Endothelial cell of umbilical vein (primary cell): ENCODE measurements at regions not wholly inside any gene's neighbourhood (a gene's known extent, or its start where the extent isn't known, plus 50 kb on each side); places are given as distances from the start of the nearest gene placed in this dataset.

Source experiments
- BruUV-seq: library from RNA; stranded (reverse); fragments of 400-500 nt; replicated peaks from 2 replicates; lab custom pipeline; 2021; lab: Mats Ljungman, UMichigan
- CTCF ChIA-PET: fragments of 300-600, 350-600 bp; sonication (Branson Sonifier 250); formaldehyde crosslinking; loops from one replicate; lab custom pipeline; 2021; ENCODE audit warnings: antibody characterized with exemption, inconsistent platforms; lab: Charles Lee
- POLR2A ChIA-PET: fragments of 300-600, 350-600 bp; sonication (Branson Sonifier 250); formaldehyde crosslinking; loops from one replicate; lab custom pipeline; 2021; ENCODE audit warnings: antibody characterized with exemption, inconsistent platforms; lab: Charles Lee
- DNase-seq: peaks from one replicate; pipeline ENCODE4 v3.0.0-alpha.2; 2011; ENCODE audit warnings: low read depth, low spot score
- FAIRE-seq: peaks from 2 replicates; lab custom pipeline; 2011; peaks lifted over from hg19 to GRCh38; lab: Jason Lieb, UNC
- H2AFZ ChIP-seq: 2 replicates; pipeline ENCODE4 v1.6.0; 2012; ENCODE audit warnings: low read depth, low read length, control low read depth, inconsistent platforms
- H3K27ac ChIP-seq: 2 replicates; pipeline ENCODE4 v1.5.1; 2011; ENCODE audit warnings: low read depth, mild to moderate bottlenecking, control low read depth, low read length, moderate library complexity; ENCODE audit not compliant: insufficient read depth
- H3K27me3 ChIP-seq, 2 experiments: 2 replicates each; pipeline versions ENCODE4 v1.6.0 to v1.6.1; 2011; ENCODE audit warnings: low read length in 2 of 2, mixed read lengths in 1 of 2; ENCODE audit not compliant: control insufficient read depth in 2 of 2, insufficient read depth in 2 of 2
- H3K36me3 ChIP-seq, 2 experiments: 2 replicates in 1 of 2; 3 replicates in 1 of 2; pipeline ENCODE4 v1.5.1; 2011; ENCODE audit warnings: low read length in 2 of 2, mild to moderate bottlenecking in 1 of 2, moderate library complexity in 1 of 2; ENCODE audit not compliant: control insufficient read depth in 2 of 2, insufficient read depth in 2 of 2; ENCODE audit errors: extremely low read depth in 1 of 2
- H3K4me1 ChIP-seq: 3 replicates; pipeline ENCODE4 v1.5.1; 2011; ENCODE audit warnings: mild to moderate bottlenecking, low read length; ENCODE audit not compliant: control insufficient read depth, insufficient read depth; ENCODE audit errors: extremely low read depth
- H3K4me2 ChIP-seq: 2 replicates; pipeline ENCODE4 v1.6.1; 2011; ENCODE audit warnings: low read length, control low read depth, mixed read lengths; ENCODE audit not compliant: insufficient read depth
- H3K4me3 ChIP-seq, 3 experiments: fragments of 200-600 bp in 1 of 3; sonication (generic), shearing (Covaris generic) in 1 of 3; replicated peaks in 1 of 3; 2 replicates each; pipeline ENCODE4 v1.5.1; 2011 to 2016; ENCODE audit warnings: control low read depth in 3 of 3, low read length in 3 of 3, mild to moderate bottlenecking in 2 of 3, inconsistent platforms in 1 of 3, low read depth in 1 of 3, moderate library complexity in 1 of 3; ENCODE audit not compliant: insufficient read depth in 1 of 3
- H3K79me2 ChIP-seq: 2 replicates; pipeline ENCODE4 v1.6.0; 2012; ENCODE audit warnings: low read length, inconsistent platforms; ENCODE audit not compliant: control insufficient read depth, insufficient read depth
- H3K9ac ChIP-seq: replicated peaks from 2 replicates; pipeline ENCODE3; 2011; ENCODE audit warnings: low read length, control low read depth; ENCODE audit not compliant: insufficient read depth; ENCODE audit errors: extremely low read depth
- H3K9me1 ChIP-seq: replicated peaks from 3 replicates; pipeline ENCODE4 v1.6.0; 2011; ENCODE audit warnings: mild to moderate bottlenecking, low read length; ENCODE audit not compliant: control insufficient read depth, insufficient read depth; ENCODE audit errors: extremely low read depth
- H3K9me3 ChIP-seq: replicated peaks from 2 replicates; pipeline ENCODE4 v1.5.1; 2012; ENCODE audit warnings: low read length, inconsistent platforms; ENCODE audit not compliant: control insufficient read depth, insufficient read depth
- H4K20me1 ChIP-seq: replicated peaks from 2 replicates; pipeline ENCODE3; 2011; ENCODE audit warnings: mild to moderate bottlenecking, low read length; ENCODE audit not compliant: control insufficient read depth, insufficient read depth; ENCODE audit errors: extremely low read depth
- EZH2 ChIP-seq: IDR thresholded peaks from 2 replicates; pipeline ENCODE4 v1.6.1; 2012; ENCODE audit warnings: borderline replicate concordance, low read depth, mild to moderate bottlenecking, moderate library complexity, low read length, inconsistent platforms; ENCODE audit not compliant: severe bottlenecking
- FOS ChIP-seq: IDR thresholded peaks from 2 replicates; pipeline ENCODE4 v1.6.1; 2011; ENCODE audit warnings: mild to moderate bottlenecking, low read length, moderate library complexity, borderline replicate concordance; ENCODE audit not compliant: insufficient read depth
- GATA2 ChIP-seq: IDR thresholded peaks from 2 replicates; pipeline ENCODE4 v1.7.0; 2011; ENCODE audit warnings: low read depth, mild to moderate bottlenecking, moderate library complexity, mixed read lengths, low read length; ENCODE audit not compliant: insufficient read length, insufficient read depth
- JUN ChIP-seq: IDR thresholded peaks from 2 replicates; pipeline ENCODE4 v1.6.1; 2011; ENCODE audit warnings: borderline replicate concordance, low read depth; ENCODE audit not compliant: insufficient read length, insufficient read depth
- MYC ChIP-seq: IDR thresholded peaks from one replicate; pipeline ENCODE4 v1.6.1; 2011; ENCODE audit warnings: mild to moderate bottlenecking, low read depth, low read length
- POLR2A ChIP-seq: IDR thresholded peaks from 2 replicates; pipeline ENCODE4 v1.6.1; 2012; ENCODE audit warnings: low read depth, mild to moderate bottlenecking, control low read depth, low read length
- POLR2AphosphoS5 ChIP-seq: IDR thresholded peaks from 2 replicates; pipeline ENCODE4 v1.6.1; 2012; ENCODE audit warnings: low read depth, mild to moderate bottlenecking, control low read depth, low read length, moderate library complexity; ENCODE audit not compliant: insufficient read depth
- dilution Hi-C: fragments of 300-500 bp; cut with MboI; formaldehyde crosslinking; loops from one replicate; pipeline ENCODE4 v1.15.0; 2019; ENCODE audit warnings: low sequenced_read_pairs; ENCODE audit not compliant: extremely low pct_ligation_motif_present
- intact Hi-C: fragments of 100-400 bp; cut with micrococcal nuclease; formaldehyde crosslinking; loops from one replicate; pipeline ENCODE4 v1.10.0; 2022
- TF ChIP-seq, protein P1 (sequence below): IDR thresholded peaks from 2 replicates; pipeline ENCODE4 v1.6.1; 2011; ENCODE audit not compliant: insufficient read depth, insufficient read length
- TF ChIP-seq, protein P2 (sequence below), 2 donors: IDR thresholded peaks; 1 replicate in 1 of 2; 2 replicates in 1 of 2; pipeline ENCODE4 v1.5.1; 2011; ENCODE audit warnings: low read length in 2 of 2, mild to moderate bottlenecking in 2 of 2, moderate library complexity in 2 of 2, control low read depth in 1 of 2, inconsistent platforms in 1 of 2, low read depth in 1 of 2; ENCODE audit not compliant: insufficient read depth in 1 of 2; ENCODE audit errors: extremely low read depth in 1 of 2

DNA sequence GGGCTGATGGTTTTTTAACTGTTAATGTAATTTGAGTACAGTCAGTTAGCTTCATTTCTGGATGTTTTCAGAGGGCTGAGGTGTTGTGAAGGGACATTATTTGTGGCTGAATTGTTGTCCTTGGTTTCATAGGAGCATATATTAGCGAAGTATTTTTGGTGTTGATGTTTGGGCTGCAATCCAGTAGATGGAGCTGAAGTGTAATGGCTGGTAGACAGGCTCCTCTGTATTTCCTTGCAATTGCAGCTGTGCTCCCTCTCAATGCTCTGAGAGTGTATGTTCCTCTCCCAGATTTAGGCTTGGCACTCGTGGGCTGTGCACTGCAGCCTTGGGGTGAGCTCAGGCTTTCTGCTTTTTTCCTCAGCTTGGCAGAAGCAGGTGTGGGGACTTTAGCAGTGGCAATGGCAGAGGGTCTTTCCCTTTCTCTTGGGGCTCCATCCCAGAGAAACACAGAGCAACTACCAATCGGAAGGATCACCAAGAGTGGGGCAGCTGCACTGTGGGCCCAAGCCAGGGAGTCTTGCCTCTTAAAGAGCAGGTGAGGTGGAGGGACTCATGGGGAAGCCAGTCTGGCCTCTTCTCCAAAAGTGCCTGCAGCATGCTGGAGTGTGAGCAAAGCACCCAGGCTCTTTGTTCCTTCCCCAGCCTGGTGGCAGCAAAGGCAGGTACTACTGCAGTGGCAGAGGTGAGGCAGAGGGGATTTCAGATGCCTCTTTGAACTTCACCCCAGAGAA, 544.4 kb downstream of the SH2D4B start:
- ChIA-PET POLR2A (no interaction called here), CTCF (no interaction called here)
- Histone ChIP-seq H4K20me1 (no peaks in the 10 kb centered on the region), H3K27ac (no peak overlapping the region), H3K4me1 (no peaks in the 10 kb centered on the region), H3K79me2 (no peaks in the 10 kb centered on the region), H3K36me3 (no peaks in the 10 kb centered on the region), H3K9ac (no peak overlapping the region), H2AFZ (no peak overlapping the region), H3K27me3 (no peaks in the 10 kb centered on the region), H3K9me3 (no peaks in the 10 kb centered on the region), H3K4me2 (no peak overlapping the region), H3K4me3 (no peak overlapping the region), H3K9me1 (no peaks in the 10 kb centered on the region)
- dilution Hi-C loops (no loop called here), intact Hi-C loops (no loop called here)
- FAIRE-seq: no peak
- BruUV-seq: no TSS peak
- no peak for DNase-seq
- no peak for TF ChIP-seq JUN
- TF ChIP-seq, protein P1, sequence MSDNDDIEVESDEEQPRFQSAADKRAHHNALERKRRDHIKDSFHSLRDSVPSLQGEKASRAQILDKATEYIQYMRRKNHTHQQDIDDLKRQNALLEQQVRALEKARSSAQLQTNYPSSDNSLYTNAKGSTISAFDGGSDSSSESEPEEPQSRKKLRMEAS: no peak

DNA sequence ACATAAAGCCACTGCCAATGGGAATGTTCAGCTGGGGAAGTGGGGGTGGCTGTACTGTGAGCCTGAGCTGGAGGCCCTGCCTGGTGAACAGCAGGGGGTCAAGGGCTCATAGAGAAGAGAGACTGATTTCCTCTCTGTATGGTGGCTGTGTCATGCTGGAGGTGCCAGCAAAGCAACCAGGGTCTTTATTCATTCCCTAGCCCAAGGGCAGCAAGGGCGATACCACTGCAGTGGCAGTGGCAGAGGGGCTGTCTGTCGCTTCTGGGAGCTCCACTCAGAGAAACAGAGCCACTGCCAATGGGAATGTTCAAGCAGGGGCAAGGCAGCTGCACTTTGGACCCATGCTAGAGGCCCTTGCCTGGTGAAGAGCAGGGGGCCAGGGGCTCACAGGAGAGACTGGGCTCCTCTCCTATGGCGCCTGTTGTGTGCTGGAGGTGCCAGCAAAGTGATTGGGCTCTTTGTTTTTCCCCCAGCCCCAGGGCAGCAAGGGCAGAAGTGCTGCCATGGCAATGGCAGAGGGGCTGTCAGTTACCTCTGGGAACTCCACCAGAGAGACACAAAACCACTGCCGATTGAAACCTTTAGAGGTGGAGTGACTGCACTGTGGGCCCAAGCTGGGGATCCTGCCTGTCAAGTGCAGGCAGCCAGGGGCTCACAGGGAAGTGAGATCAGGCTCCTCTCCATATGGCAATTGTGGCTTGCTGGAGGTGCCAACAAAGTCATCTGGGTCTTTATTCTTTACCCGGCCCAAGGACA, 545.1 kb downstream of the SH2D4B start:
- Histone ChIP-seq H3K9ac (no peak overlapping the region), H3K4me1 (no peaks in the 10 kb centered on the region), H3K36me3 (no peaks in the 10 kb centered on the region), H3K27ac (no peak overlapping the region), H3K4me2 (no peak overlapping the region), H3K27me3 (no peaks in the 10 kb centered on the region), H3K4me3 (no peak overlapping the region), H4K20me1 (no peaks in the 10 kb centered on the region), H3K79me2 (no peaks in the 10 kb centered on the region), H2AFZ (no peak overlapping the region), H3K9me1 (no peaks in the 10 kb centered on the region), H3K9me3 (no peaks in the 10 kb centered on the region)
- dilution Hi-C loops: no loop called here
- POLR2A ChIA-PET: no interaction called here
- no TSS peak for BruUV-seq
- intact Hi-C loops: no loop called here
- TF ChIP-seq POLR2AphosphoS5 (no peak), FOS (no peak), MYC (no peak), JUN (no peak), POLR2A (no peak), GATA2 (no peak), EZH2 (no peak)
- TF ChIP-seq, protein P1: no peak
- TF ChIP-seq, protein P2, sequence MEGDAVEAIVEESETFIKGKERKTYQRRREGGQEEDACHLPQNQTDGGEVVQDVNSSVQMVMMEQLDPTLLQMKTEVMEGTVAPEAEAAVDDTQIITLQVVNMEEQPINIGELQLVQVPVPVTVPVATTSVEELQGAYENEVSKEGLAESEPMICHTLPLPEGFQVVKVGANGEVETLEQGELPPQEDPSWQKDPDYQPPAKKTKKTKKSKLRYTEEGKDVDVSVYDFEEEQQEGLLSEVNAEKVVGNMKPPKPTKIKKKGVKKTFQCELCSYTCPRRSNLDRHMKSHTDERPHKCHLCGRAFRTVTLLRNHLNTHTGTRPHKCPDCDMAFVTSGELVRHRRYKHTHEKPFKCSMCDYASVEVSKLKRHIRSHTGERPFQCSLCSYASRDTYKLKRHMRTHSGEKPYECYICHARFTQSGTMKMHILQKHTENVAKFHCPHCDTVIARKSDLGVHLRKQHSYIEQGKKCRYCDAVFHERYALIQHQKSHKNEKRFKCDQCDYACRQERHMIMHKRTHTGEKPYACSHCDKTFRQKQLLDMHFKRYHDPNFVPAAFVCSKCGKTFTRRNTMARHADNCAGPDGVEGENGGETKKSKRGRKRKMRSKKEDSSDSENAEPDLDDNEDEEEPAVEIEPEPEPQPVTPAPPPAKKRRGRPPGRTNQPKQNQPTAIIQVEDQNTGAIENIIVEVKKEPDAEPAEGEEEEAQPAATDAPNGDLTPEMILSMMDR (IDR thresholded peaks at IDR 0.05; ENCODE audit: extremely low read depth in 1 of 2, insufficient read depth in 1 of 2, low read depth in 1 of 2, low read length in 2 of 2): no peak
- FAIRE-seq: no peak
- CTCF ChIA-PET: no interaction called here
- no peak for DNase-seq
